GM23338 (cell line): ENCODE measurements at regions not wholly inside any gene's neighbourhood (a gene's known extent, or its start where the extent isn't known, plus 50 kb on each side); places are given as distances from the start of the nearest gene placed in this dataset.

ENCODE experiments used
- CREB1 ChIP-seq: fragments of 250-450 bp; sonication (Bioruptor Pico); IDR thresholded peaks from 2 replicates; pipeline ENCODE4 v1.5.0; 2020; ENCODE audit warnings: low read depth, mild to moderate bottlenecking, moderate library complexity
- CTCF ChIP-seq, 2 experiments: fragments of 200-600 bp in 1 of 2; sonication (generic) in 1 of 2; conservative IDR thresholded peaks; 2 replicates each; pipeline versions ENCODE4 v1.5.1 to v1.6.1; 2016 to 2017; ENCODE audit warnings: antibody characterized with exemption in 2 of 2, low read depth in 2 of 2, mild to moderate bottlenecking in 2 of 2, moderate library complexity in 1 of 2
- EZH2 ChIP-seq: fragments of 200-600 bp; sonication (generic); IDR thresholded peaks from one replicate; pipeline ENCODE4 v1.8.0; 2017; ENCODE audit warnings: antibody characterized with exemption, mild to moderate bottlenecking, low read depth; ENCODE audit not compliant: unreplicated experiment
- JUNB ChIP-seq: IDR thresholded peaks from one replicate; pipeline ENCODE4 v1.6.1; 2016; ENCODE audit warnings: antibody characterized with exemption; ENCODE audit not compliant: unreplicated experiment
- POLR2AphosphoS5 ChIP-seq: IDR thresholded peaks from 2 replicates; pipeline ENCODE4 v1.6.1; 2016; ENCODE audit warnings: antibody characterized with exemption, low read depth
- REST ChIP-seq: IDR thresholded peaks from one replicate; pipeline ENCODE4 v1.6.1; 2018; ENCODE audit warnings: antibody characterized with exemption; ENCODE audit not compliant: unreplicated experiment

DNA sequence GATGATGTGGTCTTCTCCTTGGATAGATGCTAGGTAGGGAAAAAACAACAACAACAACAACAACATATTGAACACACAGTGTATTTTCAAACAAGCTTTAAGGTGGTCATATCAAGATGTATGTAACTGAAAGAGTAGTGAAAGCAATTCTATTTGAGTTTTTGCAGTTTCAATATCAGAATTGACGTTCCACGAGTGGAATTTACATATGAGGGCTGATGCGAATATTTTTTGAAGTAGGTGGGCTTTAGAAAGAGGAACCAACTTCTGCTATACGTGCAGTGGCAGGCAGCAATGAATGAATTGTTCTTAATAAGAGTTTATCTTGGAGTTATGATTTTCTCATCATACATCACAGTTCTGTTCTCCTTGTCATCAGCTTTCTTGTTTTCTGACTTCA is 151.9 kb upstream of the CNTN3 start:
- TF ChIP-seq CTCF (conservative IDR thresholded peaks at IDR 0.05; ENCODE audit: low read depth in 2 of 2) (no peak), REST (no peak), CREB1 (CRISPR knock-in tag) (no peak), JUNB (no peak), POLR2AphosphoS5 (no peak), EZH2 (no peak)
